HG02884 (cell line): ENCODE measurements at regions not wholly inside any gene's neighbourhood (a gene's known extent, or its start where the extent isn't known, plus 50 kb on each side); places are given as distances from the start of the nearest gene placed in this dataset.

ENCODE experiments used
- ATAC-seq: cut with Tn5 transposase; IDR thresholded peaks from one replicate; pipeline ENCODE4 v1.9.1; 2021; ENCODE audit warnings: mild to moderate bottlenecking, moderate library complexity; ENCODE audit not compliant: unreplicated experiment

DNA sequence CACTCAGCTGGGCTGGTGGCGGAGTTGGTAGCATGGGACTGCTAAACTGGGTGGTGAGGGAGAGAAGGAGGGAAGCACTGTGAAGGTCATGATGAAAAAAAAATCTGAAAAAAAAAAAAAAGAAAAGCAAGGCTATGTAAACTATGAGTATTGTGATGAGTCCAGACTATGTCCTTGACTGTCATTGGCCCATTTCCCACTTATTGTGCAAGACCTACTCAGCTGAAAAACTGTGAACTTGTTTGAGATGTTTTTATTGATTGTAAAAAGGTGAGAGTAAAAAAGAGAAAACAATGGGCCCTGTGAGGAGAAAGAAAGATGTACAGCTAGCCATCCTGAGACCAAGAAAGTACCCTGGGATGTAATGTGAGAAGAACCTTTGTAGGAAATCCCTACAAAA, 798.4 kb upstream of the TENM4 start:
- no peak for ATAC-seq

DNA sequence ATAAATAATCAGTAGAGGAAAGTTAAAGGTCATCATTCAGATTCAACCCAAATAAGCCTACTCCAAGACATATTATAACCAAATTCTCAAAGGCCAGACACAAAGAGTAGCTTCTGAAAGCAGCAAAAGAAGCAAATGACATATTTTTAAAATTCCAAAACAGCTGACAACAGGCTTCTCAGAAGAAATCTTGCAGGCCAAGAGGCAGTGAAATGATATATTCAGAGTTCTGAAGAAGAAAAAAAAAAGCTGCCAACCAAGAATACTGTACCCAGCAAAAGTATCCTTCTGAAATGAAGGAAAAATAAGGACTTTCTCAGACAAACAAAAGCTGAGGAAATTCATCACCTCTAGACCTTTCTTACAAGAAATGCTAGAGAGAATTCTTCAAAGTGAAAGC, 787.1 kb upstream of the TENM4 start:
- no peak for ATAC-seq

- ATAC-seq: no peak
These were observed 773.6 kb upstream of the TENM4 start for GRCh38 chr11:80214413-80214812.

GRCh38 chr11:80211673-80212072, 770.8 kb upstream of the TENM4 start:
- ATAC-seq: no peak

DNA sequence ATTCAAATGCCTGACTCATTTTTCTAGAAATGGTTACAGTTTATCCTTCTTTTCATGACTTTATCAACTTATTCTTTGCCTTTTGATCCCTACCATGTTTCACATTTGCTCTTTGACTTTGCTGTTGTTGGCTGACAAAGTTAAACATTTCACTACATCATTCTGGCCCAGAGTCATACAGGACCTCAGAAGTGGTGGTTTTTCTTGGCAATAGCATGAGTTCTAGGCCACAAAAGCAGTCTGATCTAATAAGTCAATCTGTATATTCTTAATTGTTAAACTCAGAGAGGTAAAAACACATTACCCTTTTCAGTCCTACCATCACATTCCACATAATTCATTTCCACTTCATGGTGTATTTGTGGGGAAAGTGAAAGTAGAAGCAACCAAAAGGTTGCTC, 763.2 kb upstream of the TENM4 start:
- no peak for ATAC-seq

GRCh38 chr11:80196932-80197554, 756.2 kb upstream of the TENM4 start:
- no peak for ATAC-seq

GRCh38 chr11:80196041-80196440, 755.2 kb upstream of the TENM4 start:
- ATAC-seq: no peak

DNA sequence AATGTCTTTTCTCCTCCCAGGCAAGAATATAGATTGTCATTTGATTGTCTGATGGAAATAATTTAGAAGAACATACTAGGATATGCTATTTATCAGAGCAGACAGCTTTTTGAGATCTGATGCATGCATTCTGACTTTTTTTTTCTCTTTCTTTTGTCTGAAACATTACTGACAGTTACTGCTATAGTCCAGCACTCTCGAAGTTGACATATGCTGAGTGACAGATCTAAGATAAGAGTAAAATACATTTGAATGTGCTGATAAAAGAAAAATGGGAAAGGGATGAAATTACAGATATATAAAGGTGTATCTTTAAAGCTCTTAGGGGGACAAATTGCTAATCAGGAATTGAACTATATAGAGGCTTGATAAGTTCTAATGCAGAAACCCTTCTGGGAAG, 753.8 kb upstream of the TENM4 start:
- no peak for ATAC-seq

DNA sequence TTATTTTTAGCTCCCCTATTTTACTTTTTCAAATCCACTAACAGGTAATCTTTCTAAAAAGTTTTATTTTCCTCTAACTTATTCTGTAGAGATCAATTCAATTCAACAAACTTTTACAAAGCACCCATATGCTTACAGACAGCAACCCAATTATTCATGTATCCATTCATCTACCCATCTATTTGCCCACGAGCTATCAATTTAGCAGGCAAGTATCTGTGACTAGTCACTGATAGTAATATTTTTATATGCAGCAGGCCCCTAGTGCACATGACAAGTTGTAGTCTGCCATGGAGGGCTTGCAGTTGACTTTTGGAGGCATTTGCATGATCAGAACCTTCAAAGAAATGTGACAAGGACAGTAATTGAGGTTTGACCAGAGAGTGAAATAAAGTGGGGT, 753.2 kb upstream of the TENM4 start:
- ATAC-seq: no peak

- ATAC-seq: no peak
These were observed 747.3 kb upstream of the TENM4 start for GRCh38 chr11:80188076-80188627.

DNA sequence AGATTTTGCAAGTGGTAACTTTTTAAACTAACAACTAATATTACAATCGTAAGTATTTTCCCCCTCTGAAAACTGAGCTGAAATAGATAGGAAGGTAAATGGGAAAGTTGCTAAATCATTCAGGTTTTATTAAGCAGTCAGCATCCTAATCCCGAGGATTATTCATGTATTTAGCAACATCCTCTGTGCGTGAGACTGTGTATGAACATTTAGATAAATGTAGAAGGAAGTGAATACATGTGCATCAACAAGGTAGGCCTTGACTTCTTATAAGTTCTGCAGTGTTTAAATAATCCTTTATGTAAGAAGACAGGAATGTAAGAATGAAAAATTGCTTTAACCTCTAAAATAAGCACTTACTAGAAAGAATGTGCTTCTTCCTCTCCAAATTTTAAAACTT, 745.9 kb upstream of the TENM4 start:
- ATAC-seq: no peak

- no peak for ATAC-seq
These were observed 742.1 kb upstream of the TENM4 start for GRCh38 chr11:80182901-80183300.

- no peak for ATAC-seq
These were observed 732.7 kb upstream of the TENM4 start for GRCh38 chr11:80173371-80174136.

DNA sequence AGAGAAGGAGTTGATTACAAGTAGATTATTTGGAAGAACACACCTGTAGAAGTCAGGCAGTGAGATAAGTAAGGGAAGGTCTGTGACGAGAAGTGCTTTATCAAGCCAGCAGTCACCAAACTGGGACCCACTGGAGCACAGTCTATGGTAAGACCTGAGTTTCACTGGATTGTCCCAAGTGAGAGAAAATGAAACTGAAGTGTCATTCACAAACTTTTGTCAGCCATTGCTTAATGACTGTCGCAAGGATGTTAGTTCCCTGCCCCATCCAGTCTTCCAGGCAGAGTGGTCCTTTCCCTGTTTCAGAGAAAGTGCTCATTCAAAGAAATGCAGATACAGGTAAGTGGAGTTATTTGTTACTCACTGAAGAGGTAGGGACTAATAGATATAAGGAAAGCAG, 728.0 kb upstream of the TENM4 start:
- ATAC-seq: no peak

- no peak for ATAC-seq
These were observed 726.9 kb upstream of the TENM4 start for GRCh38 chr11:80167766-80168165.

- ATAC-seq: no peak
These were observed 724.9 kb upstream of the TENM4 start for GRCh38 chr11:80165744-80166143.

GRCh38 chr11:80163441-80163840, 722.6 kb upstream of the TENM4 start:
- no peak for ATAC-seq

DNA sequence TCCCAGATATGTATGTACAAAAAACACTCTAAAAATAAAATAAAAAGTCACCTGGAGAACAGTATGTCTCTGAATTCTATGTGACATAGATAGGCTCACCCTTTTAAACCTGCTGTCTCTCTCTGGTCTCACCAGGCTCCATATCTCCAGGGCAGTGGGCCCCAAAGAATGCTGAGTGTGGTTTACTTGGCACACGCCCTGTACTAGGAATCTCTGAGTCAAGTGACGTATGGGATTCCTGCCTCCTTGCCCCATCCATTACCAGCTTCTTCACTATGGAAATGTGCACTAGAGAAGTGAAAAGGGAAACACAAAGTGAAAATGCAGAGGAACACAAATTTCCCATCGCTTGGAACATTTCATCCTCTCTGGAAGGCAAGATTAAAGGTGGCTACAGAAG, 722.2 kb upstream of the TENM4 start:
- no peak for ATAC-seq

DNA sequence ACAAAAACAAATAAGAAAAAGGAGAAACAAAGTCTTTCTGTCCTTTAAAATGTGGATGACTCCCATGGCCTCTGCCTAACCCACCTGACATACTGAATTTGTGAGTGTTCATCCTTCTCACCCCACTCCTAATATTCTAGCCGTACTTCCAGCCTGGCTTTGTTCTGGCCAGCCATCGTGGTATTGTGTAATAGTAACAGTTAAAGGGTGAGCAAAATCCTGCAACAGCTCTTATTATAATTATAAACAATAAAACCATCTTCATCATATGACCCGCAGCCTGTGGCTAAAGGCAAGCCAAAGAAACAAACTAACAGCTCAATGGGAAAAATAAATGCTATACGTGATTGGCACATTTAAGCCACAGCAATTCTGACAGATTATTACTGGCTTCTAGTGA, 721.6 kb upstream of the TENM4 start:
- no peak for ATAC-seq

DNA sequence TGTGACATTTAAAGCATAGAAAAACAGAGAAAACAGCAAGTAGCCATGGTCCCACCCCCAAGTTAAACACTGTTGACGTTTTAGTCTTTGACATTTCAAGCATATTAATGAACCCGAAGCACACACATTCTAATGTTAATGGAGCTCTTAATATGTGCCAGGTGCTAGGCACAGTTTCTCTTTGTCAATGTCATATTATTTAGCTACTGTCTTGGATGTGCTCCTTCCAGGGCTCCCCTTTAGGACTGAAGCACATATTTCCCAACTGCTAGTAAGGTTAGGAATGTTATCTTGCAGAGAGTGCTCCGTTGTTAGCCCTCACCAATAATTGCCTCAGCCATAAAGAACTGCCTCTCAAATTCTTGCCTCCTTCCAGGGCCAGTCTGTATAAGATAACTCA, 716.6 kb upstream of the TENM4 start:
- no peak for ATAC-seq

DNA sequence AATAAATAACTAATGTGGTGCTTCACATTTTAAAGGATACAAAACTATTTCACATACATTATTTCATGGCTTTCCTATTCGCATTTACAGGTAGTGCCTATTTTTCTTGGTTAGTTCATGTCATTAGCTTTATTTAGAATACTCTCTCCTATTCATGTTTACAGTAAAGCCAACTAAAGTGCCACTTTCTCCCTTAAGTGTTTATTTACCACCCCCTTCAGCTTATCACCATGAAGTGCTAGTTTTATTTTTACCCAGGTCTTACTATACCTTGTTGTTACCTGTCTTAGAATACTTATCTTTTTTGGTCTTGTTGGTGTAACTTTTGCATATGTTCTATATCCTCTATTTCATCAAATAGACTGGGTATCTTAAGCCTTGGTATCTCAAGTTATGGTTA, 715.2 kb upstream of the TENM4 start:
- ATAC-seq: no peak

- ATAC-seq: no peak
These were observed 714.7 kb upstream of the TENM4 start for GRCh38 chr11:80155412-80156017.
